HEK293 (cell line): ENCODE measurements at regions not wholly inside any gene's neighbourhood (a gene's known extent, or its start where the extent isn't known, plus 50 kb on each side); places are given as distances from the start of the nearest gene placed in this dataset.

Source experiments
- CTCF ChIA-PET: fragments of 350-600 bp; formaldehyde crosslinking; extraction: SDS; loops from one replicate; lab custom pipeline; 2021; ENCODE audit warnings: antibody characterized with exemption; lab: Yijun Ruan, JAX
- POLR2A ChIA-PET: fragments of 300-600 bp; formaldehyde crosslinking; extraction: SDS; loops from one replicate; lab custom pipeline; 2020; ENCODE audit warnings: antibody characterized with exemption, inconsistent platforms; lab: Yijun Ruan, JAX
- H3K27ac ChIP-seq: fragments of 200-500 bp; sonication (Bioruptor generic); 2 replicates; pipeline ENCODE4 v1.5.1; 2014; ENCODE audit warnings: low read depth, low read length, control low read depth, inconsistent platforms; ENCODE audit errors: extremely low read depth
- H3K36me3 ChIP-seq, 2 experiments: fragments of 200-500 bp in 1 of 2; sonication (Bioruptor generic) in 1 of 2; 1 replicate in 1 of 2; 2 replicates in 1 of 2; pipeline ENCODE4 v1.5.1; 2014 to 2017; ENCODE audit warnings: inconsistent platforms in 2 of 2, low read length in 2 of 2; ENCODE audit not compliant: control insufficient read depth in 2 of 2, insufficient read depth in 1 of 2
- H3K4me1 ChIP-seq: fragments of 200-500 bp; sonication (Bioruptor generic); 2 replicates; pipeline ENCODE4 v1.5.1; 2014; ENCODE audit warnings: mild to moderate bottlenecking, low read length, inconsistent platforms; ENCODE audit not compliant: control insufficient read depth, insufficient read depth
- H3K4me3 ChIP-seq: 2 replicates; pipeline ENCODE4 v1.5.1; 2011; ENCODE audit warnings: low read depth, mild to moderate bottlenecking, control low read depth, low read length, moderate library complexity
- H3K9me3 ChIP-seq: fragments of 200-500 bp; sonication (Bioruptor generic); 2 replicates; pipeline ENCODE4 v1.5.1; 2014; ENCODE audit warnings: low read depth, low read length, inconsistent platforms; ENCODE audit not compliant: control insufficient read depth, insufficient read depth
- FEZF1 ChIP-seq: fragments of 450-650 bp; formaldehyde crosslinking; IDR thresholded peaks from 2 replicates; pipeline ENCODE4 v1.5.1; 2016; ENCODE audit warnings: missing biosample characterization, missing genetic modification characterization
- HOXA7 ChIP-seq: sonication (generic); formaldehyde crosslinking; IDR thresholded peaks from 2 replicates; pipeline ENCODE4 v1.8.1; 2022; ENCODE audit warnings: missing genetic modification reagents, borderline replicate concordance
- KLF9 ChIP-seq: fragments of 450-650 bp; formaldehyde crosslinking; IDR thresholded peaks from 2 replicates; pipeline ENCODE4 v1.5.1; 2016; ENCODE audit warnings: missing biosample characterization, missing genetic modification characterization, low read depth
- SALL2 ChIP-seq: fragments of 450-650 bp; formaldehyde crosslinking; IDR thresholded peaks from 2 replicates; pipeline ENCODE4 v1.5.0; 2017; ENCODE audit warnings: missing biosample characterization, mild to moderate bottlenecking, missing genetic modification characterization, borderline replicate concordance
- SP3 ChIP-seq: fragments of 450-650 bp; formaldehyde crosslinking; IDR thresholded peaks from 2 replicates; pipeline ENCODE4 v1.5.1; 2016; ENCODE audit warnings: missing biosample characterization, missing genetic modification characterization
- TCF7L2 ChIP-seq: IDR thresholded peaks from 2 replicates; pipeline ENCODE4 v1.6.1; 2011; ENCODE audit warnings: low read depth, mild to moderate bottlenecking, inconsistent platforms, low read length, moderate library complexity, borderline replicate concordance
- WT1 ChIP-seq: fragments of 450-650 bp; formaldehyde crosslinking; IDR thresholded peaks from 2 replicates; pipeline ENCODE4 v1.5.1; 2016; ENCODE audit warnings: missing biosample characterization, missing genetic modification characterization
- ZBTB17 ChIP-seq: fragments of 450-650 bp; formaldehyde crosslinking; IDR thresholded peaks from 2 replicates; pipeline ENCODE4 v1.5.1; 2016; ENCODE audit warnings: missing biosample characterization, missing genetic modification characterization
- ZNF10 ChIP-seq: fragments of 450-650 bp; formaldehyde crosslinking; IDR thresholded peaks from 2 replicates; pipeline ENCODE4 v1.5.1; 2017; ENCODE audit warnings: missing biosample characterization, missing genetic modification characterization
- ZNF112 ChIP-seq: fragments of 450-650 bp; formaldehyde crosslinking; IDR thresholded peaks from 2 replicates; pipeline ENCODE4 v1.5.0; 2017; ENCODE audit warnings: missing biosample characterization, missing genetic modification characterization
- ZNF169 ChIP-seq: fragments of 450-650 bp; formaldehyde crosslinking; IDR thresholded peaks from 2 replicates; pipeline ENCODE4 v1.5.1; 2016; ENCODE audit warnings: missing biosample characterization, missing genetic modification characterization
- ZNF174 ChIP-seq: fragments of 450-650 bp; formaldehyde crosslinking; IDR thresholded peaks from 2 replicates; pipeline ENCODE4 v1.5.0; 2017; ENCODE audit warnings: missing biosample characterization, mild to moderate bottlenecking, missing genetic modification characterization
- ZNF175 ChIP-seq: fragments of 450-650 bp; formaldehyde crosslinking; IDR thresholded peaks from 2 replicates; pipeline ENCODE4 v1.5.1; 2016; ENCODE audit warnings: missing biosample characterization, missing genetic modification characterization
- ZNF184 ChIP-seq: fragments of 450-650 bp; IDR thresholded peaks from 2 replicates; pipeline ENCODE4 v1.5.1; 2018; ENCODE audit warnings: missing biosample characterization, mild to moderate bottlenecking, missing genetic modification characterization
- ZNF274 ChIP-seq, 2 experiments: fragments of 200-500 bp in 1 of 2; fragments of 450-650 bp in 1 of 2; sonication (Bioruptor generic) in 1 of 2; formaldehyde crosslinking in 1 of 2; IDR thresholded peaks; 2 replicates each; pipeline versions ENCODE4 v1.5.1 to v1.6.1; 2014 to 2016; ENCODE audit warnings: borderline replicate concordance in 1 of 2, inconsistent platforms in 1 of 2, low read length in 1 of 2, missing biosample characterization in 1 of 2, missing genetic modification characterization in 1 of 2
- ZNF350 ChIP-seq: fragments of 450-650 bp; formaldehyde crosslinking; IDR thresholded peaks from 2 replicates; pipeline ENCODE4 v1.5.0; 2017; ENCODE audit warnings: missing biosample characterization, mild to moderate bottlenecking, missing genetic modification characterization
- ZNF366 ChIP-seq: fragments of 450-650 bp; formaldehyde crosslinking; conservative IDR thresholded peaks from 2 replicates; pipeline ENCODE4 v1.5.1; 2016; ENCODE audit warnings: missing biosample characterization, missing genetic modification characterization
- ZNF423 ChIP-seq: fragments of 450-650 bp; formaldehyde crosslinking; IDR thresholded peaks from 2 replicates; pipeline ENCODE4 v1.5.1; 2016; ENCODE audit warnings: missing biosample characterization, missing genetic modification characterization
- ZNF530 ChIP-seq: fragments of 450-650 bp; formaldehyde crosslinking; IDR thresholded peaks from 2 replicates; pipeline ENCODE4 v1.5.1; 2016; ENCODE audit warnings: low read depth, missing biosample characterization, missing genetic modification characterization
- ZNF544 ChIP-seq: fragments of 450-650 bp; formaldehyde crosslinking; IDR thresholded peaks from 2 replicates; pipeline ENCODE4 v1.5.0; 2017; ENCODE audit warnings: missing biosample characterization, missing genetic modification characterization
- ZNF560 ChIP-seq: fragments of 450-650 bp; formaldehyde crosslinking; IDR thresholded peaks from 2 replicates; pipeline ENCODE4 v1.5.1; 2017; ENCODE audit warnings: missing biosample characterization, missing genetic modification characterization, borderline replicate concordance
- ZNF585B ChIP-seq: fragments of 450-650 bp; formaldehyde crosslinking; IDR thresholded peaks from 2 replicates; pipeline ENCODE4 v1.5.1; 2016; ENCODE audit warnings: missing biosample characterization, missing genetic modification characterization
- ZNF747 ChIP-seq: fragments of 450-650 bp; formaldehyde crosslinking; IDR thresholded peaks from 2 replicates; pipeline ENCODE4 v1.5.1; 2016; ENCODE audit warnings: missing biosample characterization, missing genetic modification characterization
- ZNF76 ChIP-seq: fragments of 450-650 bp; formaldehyde crosslinking; IDR thresholded peaks from 2 replicates; pipeline ENCODE4; 2016; ENCODE audit warnings: low read depth, missing biosample characterization, missing genetic modification characterization, borderline replicate concordance
- ZNF768 ChIP-seq: fragments of 450-650 bp; formaldehyde crosslinking; IDR thresholded peaks from 2 replicates; pipeline ENCODE4 v1.5.1; 2018; ENCODE audit warnings: missing biosample characterization, mild to moderate bottlenecking, missing genetic modification characterization
- ZNF776 ChIP-seq: fragments of 450-650 bp; formaldehyde crosslinking; IDR thresholded peaks from 2 replicates; pipeline ENCODE4 v1.5.0; 2017; ENCODE audit warnings: missing biosample characterization, missing genetic modification characterization, borderline replicate concordance
- ZNF792 ChIP-seq: fragments of 450-650 bp; formaldehyde crosslinking; IDR thresholded peaks from 2 replicates; pipeline ENCODE4 v1.5.1; 2016; ENCODE audit warnings: missing biosample characterization, missing genetic modification characterization
- ZSCAN16 ChIP-seq: fragments of 450-650 bp; formaldehyde crosslinking; IDR thresholded peaks from 2 replicates; pipeline ENCODE4 v1.5.1; 2016; ENCODE audit warnings: missing biosample characterization, missing genetic modification characterization
- ZSCAN23 ChIP-seq: fragments of 450-650 bp; formaldehyde crosslinking; IDR thresholded peaks from 2 replicates; pipeline ENCODE4 v1.5.1; 2016; ENCODE audit warnings: missing biosample characterization, missing genetic modification characterization
- TF ChIP-seq, protein P1 (sequence below): fragments of 450-650 bp; formaldehyde crosslinking; IDR thresholded peaks from 2 replicates; pipeline ENCODE4 v1.5.1; 2017; ENCODE audit warnings: missing biosample characterization, missing genetic modification characterization
- TF ChIP-seq, protein P2 (sequence below): fragments of 450-650 bp; formaldehyde crosslinking; IDR thresholded peaks from 2 replicates; pipeline ENCODE4 v1.5.1; 2016; ENCODE audit warnings: missing biosample characterization, missing genetic modification characterization, borderline replicate concordance
- TF ChIP-seq, protein P3 (sequence below): fragments of 450-650 bp; formaldehyde crosslinking; IDR thresholded peaks from 2 replicates; pipeline ENCODE4 v1.5.1; 2016; ENCODE audit warnings: missing biosample characterization, missing genetic modification characterization

DNA sequence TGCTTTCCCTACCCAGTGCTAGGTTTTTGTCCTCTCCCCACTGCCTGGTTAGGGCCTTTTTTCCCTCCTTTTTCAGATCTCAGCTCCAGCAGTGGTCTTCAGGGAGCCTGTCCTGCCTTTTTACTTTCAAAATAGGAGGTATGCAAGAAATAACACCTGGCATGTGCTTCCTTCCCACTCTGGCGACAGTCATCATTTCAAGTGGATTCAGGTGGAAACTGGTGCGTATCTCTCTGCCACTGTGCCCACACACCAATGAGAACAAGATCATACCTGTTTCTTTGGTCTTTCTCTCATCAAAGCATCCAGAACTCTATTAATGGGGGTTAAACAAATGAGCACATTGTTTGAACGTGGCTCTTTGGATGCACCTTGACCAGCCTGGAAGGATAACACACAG, 95.7 kb upstream of the GGTLC1 start:
- H3K4me1 ChIP-seq: no peaks in the 10 kb centered on the region
- H3K4me3 ChIP-seq: no peak overlapping the region
- H3K36me3 ChIP-seq: no peaks in the 10 kb centered on the region
- H3K27ac ChIP-seq: no peak overlapping the region
- H3K9me3 ChIP-seq: no peaks in the 10 kb centered on the region
- TF ChIP-seq ZNF169 (no peak), ZNF175 (tag by site-specific recombination) (no peak), HOXA7 (CRISPR knock-in tag) (no peak), ZNF184 (tag by site-specific recombination) (no peak), ZSCAN23 (tag by site-specific recombination) (no peak), ZNF274 (IDR thresholded peaks at IDR 0.05; ENCODE audit: low read length) (no peak), ZNF274 (tag by site-specific recombination; IDR thresholded peaks at IDR 0.05; ENCODE audit: borderline replicate concordance) (no peak), ZNF174 (tag by site-specific recombination) (no peak), WT1 (no peak), ZNF776 (tag by site-specific recombination) (no peak), ZNF544 (tag by site-specific recombination) (no peak), ZNF792 (tag by site-specific recombination) (no peak), ZNF423 (tag by site-specific recombination) (no peak), ZNF350 (no peak), SP3 (tag by site-specific recombination) (no peak), ZNF112 (tag by site-specific recombination) (no peak), SALL2 (tag by site-specific recombination) (no peak)
- TF ChIP-seq, protein P1, sequence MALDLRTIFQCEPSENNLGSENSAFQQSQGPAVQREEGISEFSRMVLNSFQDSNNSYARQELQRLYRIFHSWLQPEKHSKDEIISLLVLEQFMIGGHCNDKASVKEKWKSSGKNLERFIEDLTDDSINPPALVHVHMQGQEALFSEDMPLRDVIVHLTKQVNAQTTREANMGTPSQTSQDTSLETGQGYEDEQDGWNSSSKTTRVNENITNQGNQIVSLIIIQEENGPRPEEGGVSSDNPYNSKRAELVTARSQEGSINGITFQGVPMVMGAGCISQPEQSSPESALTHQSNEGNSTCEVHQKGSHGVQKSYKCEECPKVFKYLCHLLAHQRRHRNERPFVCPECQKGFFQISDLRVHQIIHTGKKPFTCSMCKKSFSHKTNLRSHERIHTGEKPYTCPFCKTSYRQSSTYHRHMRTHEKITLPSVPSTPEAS (tag by site-specific recombination): no peak
- TF ChIP-seq, protein P2, sequence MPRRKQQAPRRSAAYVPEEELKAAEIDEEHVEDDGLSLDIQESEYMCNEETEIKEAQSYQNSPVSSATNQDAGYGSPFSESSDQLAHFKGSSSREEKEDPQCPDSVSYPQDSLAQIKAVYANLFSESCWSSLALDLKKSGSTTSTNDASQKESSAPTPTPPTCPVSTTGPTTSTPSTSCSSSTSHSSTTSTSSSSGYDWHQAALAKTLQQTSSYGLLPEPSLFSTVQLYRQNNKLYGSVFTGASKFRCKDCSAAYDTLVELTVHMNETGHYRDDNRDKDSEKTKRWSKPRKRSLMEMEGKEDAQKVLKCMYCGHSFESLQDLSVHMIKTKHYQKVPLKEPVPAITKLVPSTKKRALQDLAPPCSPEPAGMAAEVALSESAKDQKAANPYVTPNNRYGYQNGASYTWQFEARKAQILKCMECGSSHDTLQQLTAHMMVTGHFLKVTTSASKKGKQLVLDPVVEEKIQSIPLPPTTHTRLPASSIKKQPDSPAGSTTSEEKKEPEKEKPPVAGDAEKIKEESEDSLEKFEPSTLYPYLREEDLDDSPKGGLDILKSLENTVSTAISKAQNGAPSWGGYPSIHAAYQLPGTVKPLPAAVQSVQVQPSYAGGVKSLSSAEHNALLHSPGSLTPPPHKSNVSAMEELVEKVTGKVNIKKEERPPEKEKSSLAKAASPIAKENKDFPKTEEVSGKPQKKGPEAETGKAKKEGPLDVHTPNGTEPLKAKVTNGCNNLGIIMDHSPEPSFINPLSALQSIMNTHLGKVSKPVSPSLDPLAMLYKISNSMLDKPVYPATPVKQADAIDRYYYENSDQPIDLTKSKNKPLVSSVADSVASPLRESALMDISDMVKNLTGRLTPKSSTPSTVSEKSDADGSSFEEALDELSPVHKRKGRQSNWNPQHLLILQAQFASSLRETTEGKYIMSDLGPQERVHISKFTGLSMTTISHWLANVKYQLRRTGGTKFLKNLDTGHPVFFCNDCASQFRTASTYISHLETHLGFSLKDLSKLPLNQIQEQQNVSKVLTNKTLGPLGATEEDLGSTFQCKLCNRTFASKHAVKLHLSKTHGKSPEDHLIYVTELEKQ (tag by site-specific recombination): no peak
- POLR2A ChIA-PET: no interaction called here
- CTCF ChIA-PET: interaction anchor here (0.6 kb wide), 1 partner anchor 16 kb away, joined by 3 read pairs; no protein-coding TSS in a partner anchor

DNA sequence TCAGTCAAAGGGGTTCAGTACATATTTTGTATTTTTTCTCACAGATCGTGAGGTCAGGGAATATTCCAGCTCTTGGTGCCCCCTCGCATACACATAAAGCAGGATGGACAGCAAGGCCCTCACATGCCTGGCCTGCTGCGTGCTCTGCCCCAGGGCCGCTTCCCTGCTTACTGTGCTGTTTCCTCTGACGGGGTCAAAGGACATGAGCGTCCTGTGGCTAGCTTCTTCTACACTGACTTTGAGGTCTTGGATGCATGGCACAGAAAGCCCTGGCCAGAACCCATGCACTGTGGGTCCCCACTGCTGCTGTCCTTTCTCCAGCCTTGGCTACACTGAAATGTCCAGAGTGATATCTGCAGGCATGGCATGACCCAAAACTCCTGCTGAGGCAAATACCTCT, 92.5 kb upstream of the GGTLC1 start:
- H3K27ac ChIP-seq: no peak overlapping the region
- POLR2A ChIA-PET: no interaction called here
- CTCF ChIA-PET: no interaction called here
- TF ChIP-seq ZNF366 (tag by site-specific recombination) (no peak), ZBTB17 (tag by site-specific recombination) (no peak), ZNF747 (tag by site-specific recombination) (no peak), ZNF585B (tag by site-specific recombination) (no peak), ZNF112 (tag by site-specific recombination) (no peak), ZNF560 (tag by site-specific recombination) (no peak), KLF9 (tag by site-specific recombination) (no peak), TCF7L2 (no peak), FEZF1 (tag by site-specific recombination) (no peak), ZNF10 (tag by site-specific recombination) (no peak), ZNF530 (tag by site-specific recombination) (no peak), ZNF768 (tag by site-specific recombination) (no peak), ZSCAN16 (tag by site-specific recombination) (no peak), ZNF76 (no peak), ZNF184 (tag by site-specific recombination) (no peak)
- TF ChIP-seq, protein P3, sequence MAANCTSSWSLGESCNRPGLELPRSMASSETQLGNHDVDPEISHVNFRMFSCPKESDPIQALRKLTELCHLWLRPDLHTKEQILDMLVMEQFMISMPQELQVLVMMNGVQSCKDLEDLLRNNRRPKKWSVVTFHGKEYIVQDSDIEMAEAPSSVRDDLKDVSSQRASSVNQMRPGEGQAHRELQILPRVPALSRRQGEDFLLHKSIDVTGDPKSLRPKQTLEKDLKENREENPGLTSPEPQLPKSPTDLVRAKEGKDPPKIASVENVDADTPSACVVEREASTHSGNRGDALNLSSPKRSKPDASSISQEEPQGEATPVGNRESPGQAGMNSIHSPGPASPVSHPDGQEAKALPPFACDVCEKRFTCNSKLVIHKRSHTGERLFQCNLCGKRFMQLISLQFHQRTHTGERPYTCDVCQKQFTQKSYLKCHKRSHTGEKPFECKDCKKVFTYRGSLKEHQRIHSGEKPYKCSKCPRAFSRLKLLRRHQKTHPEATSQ (tag by site-specific recombination): no peak

More for the DNA sequence above, 92.5 kb upstream of the GGTLC1 start:
- no peaks in the 10 kb centered on the region for H3K9me3 ChIP-seq
- H3K4me3 ChIP-seq: no peak overlapping the region
- H3K36me3 ChIP-seq: no peaks in the 10 kb centered on the region
- no peaks in the 10 kb centered on the region for H3K4me1 ChIP-seq
